Activated naive CD4-positive, alpha-beta T cell treated with anti-CD3 and anti-CD28 coated beads for 36 hours (primary cell): ENCODE measurements at regions not wholly inside any gene's neighbourhood (a gene's known extent, or its start where the extent isn't known, plus 50 kb on each side); places are given as distances from the start of the nearest gene placed in this dataset.
"Not testable (repeated sequence)": the region's sequence is repeated elsewhere in the genome, so short reads cannot be mapped to it uniquely, and the experiment has no call there.

Experiments
- CTCF ChIA-PET: fragments of 350-600 bp; sonication (Branson Sonifier 250); formaldehyde crosslinking; loops from one replicate; lab custom pipeline; 2021; ENCODE audit warnings: antibody characterized with exemption; lab: Charles Lee
- DNase-seq: peaks from one replicate; pipeline ENCODE4 v3.0.0-alpha.2; 2020
- H3K27ac Mint-ChIP-seq: one replicate; pipeline ENCODE4 v1.8.0; 2021; ENCODE audit warnings: mild to moderate bottlenecking, mixed read lengths
- H3K27me3 Mint-ChIP-seq: one replicate; pipeline ENCODE4 v1.8.0; 2021; ENCODE audit warnings: low read depth, mixed read lengths
- H3K36me3 Mint-ChIP-seq: one replicate; pipeline ENCODE4 v1.8.0; 2021; ENCODE audit warnings: low read depth, mixed read lengths
- H3K4me1 Mint-ChIP-seq: one replicate; pipeline ENCODE4 v1.8.0; 2021; ENCODE audit warnings: low read depth, mixed read lengths
- H3K4me3 Mint-ChIP-seq: one replicate; pipeline ENCODE4 v1.8.0; 2021; ENCODE audit warnings: mild to moderate bottlenecking, moderate library complexity, mixed read lengths
- H3K9me3 Mint-ChIP-seq: one replicate; pipeline ENCODE4 v1.8.0; 2021; ENCODE audit warnings: mixed read lengths
- intact Hi-C: fragments of 100-400 bp; cut with micrococcal nuclease; formaldehyde crosslinking; loops from one replicate; pipeline ENCODE4 v1.15.1; 2023

GRCh38 chr6:65996096-65996495, 289.1 kb upstream of the EYS start:
- Mint-ChIP-seq H3K4me1 (no peaks in the 10 kb centered on the region), H3K4me3 (no peak overlapping the region), H3K27ac (no peak overlapping the region), H3K36me3 (no peaks in the 10 kb centered on the region), H3K27me3 (no peaks in the 10 kb centered on the region), H3K9me3 (peaks cover 3% of the 10 kb centered on the region)
- intact Hi-C loops = no loop called here
- CTCF ChIA-PET = no interaction called here
- no peak for DNase-seq

GRCh38 chr6:65989676-65990075, 282.6 kb upstream of the EYS start:
- CTCF ChIA-PET = no interaction called here
- Mint-ChIP-seq H3K4me3 (no peak overlapping the region), H3K27me3 (no peaks in the 10 kb centered on the region), H3K9me3 (peaks cover 12% of the 10 kb centered on the region), H3K36me3 (no peaks in the 10 kb centered on the region), H3K27ac (no peak overlapping the region), H3K4me1 (no peaks in the 10 kb centered on the region)
- intact Hi-C loops = no loop called here
- DNase-seq = no peak

- Mint-ChIP-seq H3K9me3 (peaks cover 12% of the 10 kb centered on the region), H3K4me3 (no peak overlapping the region)
- intact Hi-C loops = no loop called here
These were observed 281.0 kb upstream of the EYS start for GRCh38 chr6:65988006-65988405.

GRCh38 chr6:65984089-65984488, 277.1 kb upstream of the EYS start:
- no peak for DNase-seq
- H3K4me3 Mint-ChIP-seq = no peak overlapping the region
- no peaks in the 10 kb centered on the region for H3K27me3 Mint-ChIP-seq
- no peak overlapping the region for H3K27ac Mint-ChIP-seq
- peaks cover 21% of the 10 kb centered on the region for H3K9me3 Mint-ChIP-seq
- CTCF ChIA-PET = no interaction called here
- intact Hi-C loops = no loop called here
- no peaks in the 10 kb centered on the region for H3K4me1 Mint-ChIP-seq
- no peaks in the 10 kb centered on the region for H3K36me3 Mint-ChIP-seq

More at GRCh38 chr6:65988006-65988405, 281.0 kb upstream of the EYS start:
- Mint-ChIP-seq H3K27ac (no peak overlapping the region), H3K27me3 (no peaks in the 10 kb centered on the region), H3K4me1 (no peaks in the 10 kb centered on the region), H3K36me3 (no peaks in the 10 kb centered on the region)
- CTCF ChIA-PET = no interaction called here
- no peak for DNase-seq

- Mint-ChIP-seq H3K27me3 (no peaks in the 10 kb centered on the region), H3K4me1 (no peaks in the 10 kb centered on the region), H3K9me3 (peaks cover 10% of the 10 kb centered on the region), H3K27ac (no peak overlapping the region), H3K4me3 (no peak overlapping the region), H3K36me3 (no peaks in the 10 kb centered on the region)
- CTCF ChIA-PET = no interaction called here
- no peak for DNase-seq
- intact Hi-C loops = no loop called here
These were observed 272.1 kb upstream of the EYS start for GRCh38 chr6:65979120-65979519.

GRCh38 chr6:65971252-65971651, 264.2 kb upstream of the EYS start:
- intact Hi-C loops, H3K4me3 Mint-ChIP-seq, H3K9me3 Mint-ChIP-seq, H3K27ac Mint-ChIP-seq, H3K4me1 Mint-ChIP-seq, H3K36me3 Mint-ChIP-seq, CTCF ChIA-PET, DNase-seq, H3K27me3 Mint-ChIP-seq: not testable (repeated sequence)

- H3K4me1 Mint-ChIP-seq = no peaks in the 10 kb centered on the region
- H3K36me3 Mint-ChIP-seq = no peaks in the 10 kb centered on the region
- no peaks in the 10 kb centered on the region for H3K27me3 Mint-ChIP-seq
- no peak overlapping the region for H3K4me3 Mint-ChIP-seq
- CTCF ChIA-PET = no interaction called here
- H3K27ac Mint-ChIP-seq = no peak overlapping the region
- intact Hi-C loops = no loop called here
- H3K9me3 Mint-ChIP-seq = no peaks in the 10 kb centered on the region
- no peak for DNase-seq
These were observed 257.2 kb upstream of the EYS start for GRCh38 chr6:65964261-65964660.

- Mint-ChIP-seq H3K4me1 (no peaks in the 10 kb centered on the region), H3K9me3 (peaks cover 2% of the 10 kb centered on the region), H3K27me3 (no peaks in the 10 kb centered on the region), H3K27ac (no peak overlapping the region), H3K36me3 (no peaks in the 10 kb centered on the region), H3K4me3 (no peak overlapping the region)
- intact Hi-C loops = no loop called here
- CTCF ChIA-PET = no interaction called here
- no peak for DNase-seq
These were observed 248.0 kb upstream of the EYS start for GRCh38 chr6:65955034-65955433.

DNA sequence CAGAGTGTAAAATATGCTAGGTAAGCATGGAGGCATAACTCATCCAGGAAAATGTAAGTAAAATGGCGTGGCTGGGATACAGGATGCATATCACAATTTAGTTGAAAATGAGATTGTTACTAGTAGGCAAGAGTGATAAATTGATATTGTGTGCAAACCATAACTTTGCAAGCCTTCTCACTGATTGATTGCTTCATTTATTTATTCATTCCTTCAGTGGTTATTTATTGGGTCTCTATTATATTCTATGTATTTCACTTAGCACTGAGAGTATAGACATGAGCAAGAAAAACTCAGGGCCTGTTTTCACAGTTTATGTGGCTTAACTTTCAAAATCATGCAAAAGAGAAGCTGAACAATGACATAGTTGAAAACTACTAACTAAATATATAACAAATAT, 241.0 kb upstream of the EYS start:
- no peak overlapping the region for H3K27ac Mint-ChIP-seq
- DNase-seq = no peak
- intact Hi-C loops = no loop called here
- H3K4me1 Mint-ChIP-seq = no peaks in the 10 kb centered on the region
- no peaks in the 10 kb centered on the region for H3K9me3 Mint-ChIP-seq
- H3K27me3 Mint-ChIP-seq = no peaks in the 10 kb centered on the region
- CTCF ChIA-PET = no interaction called here
- no peaks in the 10 kb centered on the region for H3K36me3 Mint-ChIP-seq
- H3K4me3 Mint-ChIP-seq = no peak overlapping the region

DNA sequence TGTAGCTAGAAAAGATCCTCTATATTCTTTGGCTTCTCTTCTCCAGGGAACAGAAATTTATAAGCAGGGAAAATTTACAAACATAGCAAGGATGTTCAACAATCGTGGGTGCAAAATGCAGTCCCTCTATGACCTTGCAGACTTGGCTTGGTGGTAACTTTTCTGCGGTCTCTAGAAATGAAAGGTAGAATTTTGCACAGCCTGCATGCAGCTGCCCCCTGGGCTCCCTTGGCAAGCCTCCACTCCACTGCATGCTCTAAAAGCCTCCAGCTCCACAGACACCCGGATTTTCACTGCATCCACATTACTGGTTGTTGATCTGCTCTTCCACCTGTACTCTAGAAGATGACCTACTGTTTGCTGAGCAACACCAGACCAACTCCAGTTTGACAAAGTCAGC, 236.5 kb upstream of the EYS start:
- CTCF ChIA-PET = no interaction called here
- Mint-ChIP-seq H3K9me3 (no peaks in the 10 kb centered on the region), H3K27me3 (no peaks in the 10 kb centered on the region)

GRCh38 chr6:65943051-65943450, 236.0 kb upstream of the EYS start:
- H3K36me3 Mint-ChIP-seq = no peaks in the 10 kb centered on the region
- no peak overlapping the region for H3K4me3 Mint-ChIP-seq
- intact Hi-C loops = no loop called here
- DNase-seq = no peak
- CTCF ChIA-PET = no interaction called here
- no peak overlapping the region for H3K27ac Mint-ChIP-seq
- no peaks in the 10 kb centered on the region for H3K27me3 Mint-ChIP-seq
- H3K4me1 Mint-ChIP-seq = no peaks in the 10 kb centered on the region
- H3K9me3 Mint-ChIP-seq = no peaks in the 10 kb centered on the region

More for the DNA sequence above, 236.5 kb upstream of the EYS start:
- H3K4me1 Mint-ChIP-seq = no peaks in the 10 kb centered on the region
- no peak for DNase-seq
- no peaks in the 10 kb centered on the region for H3K36me3 Mint-ChIP-seq
- intact Hi-C loops = no loop called here
- H3K27ac Mint-ChIP-seq = no peak overlapping the region
- H3K4me3 Mint-ChIP-seq = no peak overlapping the region

DNA sequence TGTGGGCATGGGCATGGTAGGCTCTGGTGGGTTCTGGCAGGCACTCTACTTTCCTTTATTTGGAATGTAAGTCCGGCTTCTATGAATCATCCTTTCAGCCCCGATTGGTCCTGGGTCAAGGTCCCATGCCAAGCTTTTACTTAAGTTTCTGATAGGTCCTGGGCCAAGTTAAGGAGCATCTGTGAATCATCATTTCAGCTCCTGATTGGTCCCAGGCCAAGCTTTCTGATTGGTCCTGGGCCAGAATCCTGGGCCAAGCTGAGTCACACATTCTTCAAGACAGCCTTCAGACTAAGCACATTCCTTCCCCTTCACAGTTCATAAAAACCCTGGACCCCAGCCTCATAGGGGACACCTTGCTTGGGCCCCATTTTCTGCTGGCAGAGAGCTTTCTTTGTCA, 231.0 kb upstream of the EYS start:
- Mint-ChIP-seq H3K27me3 (no peaks in the 10 kb centered on the region), H3K27ac (no peak overlapping the region), H3K4me1 (no peaks in the 10 kb centered on the region), H3K36me3 (no peaks in the 10 kb centered on the region), H3K9me3 (no peaks in the 10 kb centered on the region), H3K4me3 (no peak overlapping the region)
- CTCF ChIA-PET = no interaction called here
- DNase-seq = no peak
- intact Hi-C loops = no loop called here

GRCh38 chr6:65935412-65935811, 228.4 kb upstream of the EYS start:
- DNase-seq = no peak
- H3K27ac Mint-ChIP-seq = no peak overlapping the region
- H3K9me3 Mint-ChIP-seq = no peaks in the 10 kb centered on the region
- no peaks in the 10 kb centered on the region for H3K27me3 Mint-ChIP-seq
- H3K36me3 Mint-ChIP-seq = no peaks in the 10 kb centered on the region
- CTCF ChIA-PET = no interaction called here
- intact Hi-C loops = no loop called here
- no peaks in the 10 kb centered on the region for H3K4me1 Mint-ChIP-seq
- H3K4me3 Mint-ChIP-seq = no peak overlapping the region

- CTCF ChIA-PET = no interaction called here
- Mint-ChIP-seq H3K27me3 (no peaks in the 10 kb centered on the region), H3K36me3 (no peaks in the 10 kb centered on the region), H3K27ac (no peak overlapping the region), H3K4me1 (no peaks in the 10 kb centered on the region), H3K4me3 (no peak overlapping the region), H3K9me3 (no peaks in the 10 kb centered on the region)
- intact Hi-C loops = no loop called here
- DNase-seq = no peak
These were observed 226.4 kb upstream of the EYS start for GRCh38 chr6:65933390-65933789.
